D721Med (cell line): ENCODE measurements at regions not wholly inside any gene's neighbourhood (a gene's known extent, or its start where the extent isn't known, plus 50 kb on each side); places are given as distances from the start of the nearest gene placed in this dataset.

Experiments used
- DNase-seq: peaks from one replicate; pipeline ENCODE4 v3.0.0; 2011; ENCODE audit warnings: low spot score; ENCODE audit not compliant: insufficient read length
- FAIRE-seq: peaks from 2 replicates; lab custom pipeline; 2011; peaks lifted over from hg19 to GRCh38; lab: Jason Lieb, UNC
- CTCF ChIP-seq: IDR thresholded peaks from 2 replicates; pipeline ENCODE4 v1.5.1; 2012; ENCODE audit warnings: mild to moderate bottlenecking, control low read depth; ENCODE audit not compliant: insufficient read depth; ENCODE audit errors: missing control alignments

- no peak for TF ChIP-seq CTCF
- DNase-seq (no peak), FAIRE-seq (no peak)
Observed at GRCh38 chr4:17138847-17139246, 240.4 kb upstream of the LDB2 start.

GRCh38 chr4:17134565-17134964 is 236.1 kb upstream of the LDB2 start:
- FAIRE-seq (no peak), DNase-seq (no peak)

GRCh38 chr4:17134100-17134499 is 235.7 kb upstream of the LDB2 start:
- no peak for TF ChIP-seq CTCF
- DNase-seq (no peak), FAIRE-seq (no peak)

More at GRCh38 chr4:17134565-17134964, 236.1 kb upstream of the LDB2 start:
- TF ChIP-seq CTCF: no peak

GRCh38 chr4:17132226-17132625 is 233.8 kb upstream of the LDB2 start:
- TF ChIP-seq CTCF: no peak
- DNase-seq (no peak), FAIRE-seq (no peak)

GRCh38 chr4:17128268-17128667 is 229.8 kb upstream of the LDB2 start:
- TF ChIP-seq CTCF: no peak
- FAIRE-seq: no peak
- no peak for DNase-seq

- TF ChIP-seq CTCF: no peak
- DNase-seq: no peak
- FAIRE-seq: no peak
Observed at GRCh38 chr4:17126321-17126966, 228.0 kb upstream of the LDB2 start.

- TF ChIP-seq CTCF: no peak
- DNase-seq (no peak), FAIRE-seq (no peak)
Observed at GRCh38 chr4:17124767-17125166, 226.3 kb upstream of the LDB2 start.
